IMR-90 (cell line): ENCODE measurements at regions not wholly inside any gene's neighbourhood (a gene's known extent, or its start where the extent isn't known, plus 50 kb on each side); places are given as distances from the start of the nearest gene placed in this dataset.
A peak's percentile ranks its signal among the peaks of the same experiment; 100 is the strongest.

ENCODE experiments used
- ATAC-seq: fragments of 200-7000 bp; cut with Tn5 transposase; 2 replicates; pipeline ENCODE4 v1.9.1; 2020; ENCODE audit warnings: low read depth, mild to moderate bottlenecking, moderate library complexity
- BruUV-seq: library from RNA; stranded (reverse); fragments of 400-500 nt; replicated peaks from 2 replicates; lab custom pipeline; 2021; lab: Mats Ljungman, UMichigan
- CTCF ChIA-PET: fragments of 300-600 bp; formaldehyde crosslinking; extraction: SDS; loops from one replicate; lab custom pipeline; 2021; ENCODE audit warnings: antibody characterized with exemption; lab: Yijun Ruan, JAX
- POLR2A ChIA-PET: fragments of 300-600 bp; sonication (Branson Sonifier 250); formaldehyde crosslinking; loops from one replicate; lab custom pipeline; 2022; ENCODE audit warnings: antibody characterized with exemption; ENCODE audit not compliant: unreplicated experiment; lab: Charles Lee
- DNase-seq: peaks from one replicate; pipeline ENCODE4 v3.0.0; 2013
- H2AFZ ChIP-seq: replicated peaks from 2 replicates; pipeline ENCODE3; 2013; ENCODE audit warnings: low read length, mild to moderate bottlenecking; ENCODE audit not compliant: poor library complexity
- H2AK5ac ChIP-seq: 2 replicates; pipeline ENCODE4 v1.6.1; 2013; ENCODE audit warnings: low read depth, low read length, inconsistent platforms
- H2AK9ac ChIP-seq: replicated peaks from 2 replicates; pipeline ENCODE3; 2013; ENCODE audit warnings: mild to moderate bottlenecking, low read depth, low read length, moderate library complexity; ENCODE audit not compliant: poor library complexity
- H2BK120ac ChIP-seq: 2 replicates; pipeline ENCODE4 v1.6.1; 2013; ENCODE audit warnings: low read depth, low read length, inconsistent platforms
- H2BK15ac ChIP-seq: 3 replicates; pipeline ENCODE4 v1.6.1; 2013; ENCODE audit warnings: low read depth, low read length, inconsistent platforms
- H2BK20ac ChIP-seq: 2 replicates; pipeline ENCODE4 v1.6.1; 2013; ENCODE audit warnings: low read depth, mild to moderate bottlenecking, inconsistent platforms, low read length, moderate library complexity
- H2BK5ac ChIP-seq: 2 replicates; pipeline ENCODE4 v1.6.1; 2013; ENCODE audit warnings: mild to moderate bottlenecking, low read depth, low read length, inconsistent platforms; ENCODE audit not compliant: poor library complexity, severe bottlenecking
- H3K14ac ChIP-seq: replicated peaks from 2 replicates; pipeline ENCODE4 v1.6.1; 2013; ENCODE audit warnings: low read depth, low read length, inconsistent platforms
- H3K18ac ChIP-seq: 2 replicates; pipeline ENCODE4 v1.6.1; 2013; ENCODE audit warnings: low read depth, low read length, control low read depth
- H3K23ac ChIP-seq: 2 replicates; pipeline ENCODE4 v1.6.1; 2013; ENCODE audit warnings: low read depth, low read length, inconsistent platforms
- H3K27ac ChIP-seq: 2 replicates; pipeline ENCODE4 v1.5.1; 2013; ENCODE audit warnings: mild to moderate bottlenecking, control low read depth, low read length; ENCODE audit not compliant: insufficient read depth
- H3K27me3 ChIP-seq: 2 replicates; pipeline ENCODE4 v1.6.1; 2013; ENCODE audit warnings: low read length; ENCODE audit not compliant: control insufficient read depth, insufficient read depth
- H3K36me3 ChIP-seq: 2 replicates; pipeline ENCODE4 v1.6.1; 2013; ENCODE audit warnings: low read length, mixed read lengths; ENCODE audit not compliant: control insufficient read depth, insufficient read depth
- H3K4ac ChIP-seq: 2 replicates; pipeline ENCODE4 v1.6.1; 2013; ENCODE audit warnings: low read depth, low read length, inconsistent platforms
- H3K4me1 ChIP-seq: 2 replicates; pipeline ENCODE4 v1.6.1; 2013; ENCODE audit warnings: low read length, mixed read lengths; ENCODE audit not compliant: control insufficient read depth, insufficient read depth
- H3K4me2 ChIP-seq: 2 replicates; pipeline ENCODE4 v1.6.1; 2013; ENCODE audit warnings: low read depth, mild to moderate bottlenecking, control low read depth, low read length, moderate library complexity
- H3K4me3 ChIP-seq: 2 replicates; pipeline ENCODE4 v1.5.1; 2013; ENCODE audit warnings: low read depth, mild to moderate bottlenecking, control low read depth, low read length, moderate library complexity; ENCODE audit not compliant: insufficient read depth
- H3K56ac ChIP-seq: 2 replicates; pipeline ENCODE4 v1.6.1; 2013; ENCODE audit warnings: low read length, inconsistent platforms; ENCODE audit not compliant: insufficient read depth; ENCODE audit errors: extremely low read depth
- H3K79me1 ChIP-seq, 2 experiments: 2 replicates each; pipeline ENCODE4 v1.6.1; 2013; ENCODE audit warnings: low read length in 2 of 2, inconsistent platforms in 1 of 2, low read depth in 1 of 2
- H3K9ac ChIP-seq: 2 replicates; pipeline ENCODE4 v1.6.1; 2013; ENCODE audit warnings: low read depth, low read length, control low read depth
- H3K9me1 ChIP-seq: 2 replicates; pipeline ENCODE4 v1.6.1; 2013; ENCODE audit warnings: low read length, inconsistent platforms; ENCODE audit not compliant: insufficient read depth
- H3K9me3 ChIP-seq: 2 replicates; pipeline ENCODE4 v1.6.1; 2013; ENCODE audit warnings: low read length; ENCODE audit not compliant: control insufficient read depth, insufficient read depth
- H4K20me1 ChIP-seq: 2 replicates; pipeline ENCODE4 v1.6.1; 2013; ENCODE audit warnings: low read length, inconsistent platforms; ENCODE audit not compliant: insufficient read depth
- H4K5ac ChIP-seq: 2 replicates; pipeline ENCODE4 v1.6.1; 2013; ENCODE audit warnings: mild to moderate bottlenecking, low read depth, low read length, control low read depth
- H4K8ac ChIP-seq, 2 experiments: 2 replicates each; pipeline ENCODE4 v1.6.1; 2013; ENCODE audit warnings: low read depth in 2 of 2, low read length in 2 of 2, control low read depth in 1 of 2, inconsistent platforms in 1 of 2
- H4K91ac ChIP-seq: 2 replicates; pipeline ENCODE4 v1.6.1; 2013; ENCODE audit warnings: low read depth, low read length, inconsistent platforms; ENCODE audit not compliant: insufficient read depth
- CEBPB ChIP-seq: IDR thresholded peaks from 2 replicates; pipeline ENCODE4 v1.6.1; 2012; ENCODE audit warnings: low read depth, low read length, improper control_type of control experiment
- CHD1 ChIP-seq: IDR thresholded peaks from 2 replicates; pipeline ENCODE4 v1.6.1; 2012; ENCODE audit warnings: low read depth, low read length, improper control_type of control experiment
- CTCF ChIP-seq: conservative IDR thresholded peaks from 2 replicates; pipeline ENCODE4 v1.5.1; 2012; ENCODE audit warnings: mild to moderate bottlenecking, low read depth, low read length, improper control_type of control experiment
- FOS ChIP-seq: fragments of 150-350 bp; IDR thresholded peaks from 2 replicates; pipeline ENCODE4 v1.6.1; 2016; ENCODE audit warnings: low read depth, low read length
- MAZ ChIP-seq: IDR thresholded peaks from 2 replicates; pipeline ENCODE4 v1.6.1; 2012; ENCODE audit warnings: low read depth, mild to moderate bottlenecking, low read length, improper control_type of control experiment, moderate library complexity, borderline replicate concordance
- MXI1 ChIP-seq: IDR thresholded peaks from 2 replicates; pipeline ENCODE4 v1.6.1; 2012; ENCODE audit warnings: low read depth, mild to moderate bottlenecking, low read length, moderate library complexity, borderline replicate concordance
- NFE2L2 ChIP-seq: fragments of 150-350 bp; IDR thresholded peaks from 2 replicates; pipeline ENCODE4 v1.6.1; 2016; ENCODE audit warnings: low read depth, mild to moderate bottlenecking, low read length
- POLR2A ChIP-seq: IDR thresholded peaks from 2 replicates; pipeline ENCODE4 v1.6.1; 2012; ENCODE audit warnings: mild to moderate bottlenecking, low read depth, low read length
- RAD21 ChIP-seq: IDR thresholded peaks from 2 replicates; pipeline ENCODE4 v1.6.1; 2012; ENCODE audit warnings: low read length, improper control_type of control experiment
- RCOR1 ChIP-seq: IDR thresholded peaks from 2 replicates; pipeline ENCODE4 v1.6.1; 2012; ENCODE audit warnings: mild to moderate bottlenecking, low read length, improper control_type of control experiment; ENCODE audit not compliant: insufficient replicate concordance
- RFX5 ChIP-seq: IDR thresholded peaks from 2 replicates; pipeline ENCODE4 v1.8.0; 2012; ENCODE audit warnings: low read depth, mild to moderate bottlenecking, low read length, moderate library complexity
- USF2 ChIP-seq: fragments of 150-350 bp; IDR thresholded peaks from 2 replicates; pipeline ENCODE4 v1.6.1; 2017; ENCODE audit warnings: mild to moderate bottlenecking, antibody characterized with exemption, low read length, low read depth
- WGBS, 2 experiments: methylation state at CpG; one replicate each; pipeline versions ENCODE4 v1.1.5 to v1.1.7; 2013; ENCODE audit warnings: missing lambda C conversion rate in 2 of 2; ENCODE audit not compliant: insufficient read length in 1 of 2; ENCODE audit errors: extremely low coverage in 2 of 2; 5-methylcytosine and 5-hydroxymethylcytosine counted together
- dilution Hi-C: fragments of 300-500 bp; cut with HindIII; formaldehyde crosslinking; loops from one replicate; pipeline ENCODE4 v1.14.3; 2018; ENCODE audit warnings: low sequenced_read_pairs; ENCODE audit not compliant: unreplicated experiment
- in situ Hi-C: fragments of 300-500 bp; cut with MboI; formaldehyde crosslinking; loops from 3 replicates; pipeline ENCODE4 v1.14.3; 2019; ENCODE audit warnings: low sequenced_read_pairs, inconsistent platforms, mixed read lengths
- intact Hi-C: fragments of 100-400 bp; cut with micrococcal nuclease; formaldehyde crosslinking; loops from 2 replicates; pipeline ENCODE4 v1.10.0; 2022

- TF ChIP-seq CTCF: no peak
- TF ChIP-seq POLR2A: no peak
Observed at GRCh38 chr3:89740881-89741177, 633.4 kb downstream of the EPHA3 start (continued).

- Histone ChIP-seq H4K8ac (no peak overlapping the region), H3K9me1 (no peaks in the 10 kb centered on the region), H3K9me3 (no peaks in the 10 kb centered on the region), H3K4ac (no peak overlapping the region), H3K18ac (no peak overlapping the region), H2AK5ac (no peak overlapping the region), H3K14ac (no peak overlapping the region), H2BK20ac (no peak overlapping the region), H4K5ac (no peak overlapping the region), H3K9ac (no peak overlapping the region), H3K79me1 (no peaks in the 10 kb centered on the region), H3K4me3 (no peak overlapping the region), H4K91ac (no peak overlapping the region; the same call in 1 of the 2 replicates), H3K4me2 (no peak overlapping the region), H2AFZ (no peak overlapping the region), H3K23ac (no peak overlapping the region), H3K27ac (no peak overlapping the region), H4K20me1 (no peaks in the 10 kb centered on the region), H2BK5ac (no peak overlapping the region), H3K36me3 (no peaks in the 10 kb centered on the region), H3K4me1 (peaks cover 2% of the 10 kb centered on the region; the same call in 1 of the 2 replicates), H3K27me3 (no peaks in the 10 kb centered on the region), H2AK9ac (no peak overlapping the region), H2BK120ac (0 out of 2 replicates have a peak overlapping the region, but pooled peaks have one; percentile 15), H2BK15ac (no peak overlapping the region), H3K56ac (no peak overlapping the region)
- WGBS, 2 experiments: no CpG with 5 or more reads among the region's 2 CpGs
- DNase-seq: no peak
- ATAC-seq: no peak
- CTCF ChIA-PET: no interaction called here
- in situ Hi-C loops (no loop called here), intact Hi-C loops (no loop called here), dilution Hi-C loops (no loop called here)
- POLR2A ChIA-PET: no interaction called here
- BruUV-seq: no TSS peak
- no peak for TF ChIP-seq RCOR1
- TF ChIP-seq RFX5: no peak
- no peak for TF ChIP-seq NFE2L2
- no peak for TF ChIP-seq CTCF
- TF ChIP-seq MXI1: no peak
- no peak for TF ChIP-seq USF2
- no peak for TF ChIP-seq CEBPB
- TF ChIP-seq RAD21: no peak
- no peak for TF ChIP-seq FOS
- no peak for TF ChIP-seq MAZ
- no peak for TF ChIP-seq CHD1
Observed at GRCh38 chr3:89742546-89742945, 635.1 kb downstream of the EPHA3 start.
